Neural progenitor cell (in vitro differentiated cells): ENCODE measurements at regions not wholly inside any gene's neighbourhood (a gene's known extent, or its start where the extent isn't known, plus 50 kb on each side); places are given as distances from the start of the nearest gene placed in this dataset.

ENCODE experiments used
- DNase-seq: peaks from one replicate; pipeline ENCODE4 v3.0.0-alpha.2; 2016; ENCODE audit warnings: low spot score
- H2AFZ ChIP-seq: fragments of 200-600 bp; sonication (generic); replicated peaks from 2 replicates; pipeline ENCODE4 v1.6.1; 2016; ENCODE audit warnings: antibody characterized with exemption
- H3F3A ChIP-seq: fragments of 200-600 bp; sonication (generic); 2 replicates; pipeline ENCODE4 v1.6.1; 2016; ENCODE audit warnings: antibody characterized with exemption, low read depth
- H3K27ac ChIP-seq: fragments of 200-600 bp; sonication (generic); 2 replicates; pipeline ENCODE4 v1.5.1; 2016; ENCODE audit warnings: mild to moderate bottlenecking
- H3K27me3 ChIP-seq: fragments of 200-600 bp; sonication (generic); 2 replicates; pipeline ENCODE4 v1.6.1; 2016; ENCODE audit warnings: mild to moderate bottlenecking, moderate library complexity
- H3K36me3 ChIP-seq: fragments of 200-600 bp; sonication (generic); 2 replicates; pipeline ENCODE4 v1.5.1; 2016
- H3K4me1 ChIP-seq: fragments of 200-600 bp; sonication (generic); 2 replicates; pipeline ENCODE4 v1.6.1; 2016; ENCODE audit warnings: mixed run types
- H3K4me2 ChIP-seq: fragments of 200-600 bp; sonication (generic); 2 replicates; pipeline ENCODE4 v1.6.1; 2016
- H3K4me3 ChIP-seq: fragments of 200-600 bp; sonication (generic); 2 replicates; pipeline ENCODE4 v1.5.1; 2016
- H3K79me2 ChIP-seq: fragments of 200-600 bp; sonication (generic); 2 replicates; pipeline ENCODE4 v1.6.1; 2016; ENCODE audit warnings: low read depth
- H3K9ac ChIP-seq: fragments of 200-600 bp; sonication (generic); 2 replicates; pipeline ENCODE4 v1.6.1; 2016
- H3K9me3 ChIP-seq: fragments of 200-600 bp; sonication (generic); 2 replicates; pipeline ENCODE4 v1.5.1; 2016; ENCODE audit warnings: low read depth
- H4K20me1 ChIP-seq: fragments of 200-600 bp; sonication (generic); 2 replicates; pipeline ENCODE4 v1.6.1; 2016; ENCODE audit warnings: low read depth
- H3K27ac Mint-ChIP-seq: 3 replicates; pipeline ENCODE4 v1.8.0; 2021; ENCODE audit warnings: mixed read lengths
- H3K27me3 Mint-ChIP-seq: 2 replicates; pipeline ENCODE4 v1.8.0; 2022; ENCODE audit warnings: low read depth, mild to moderate bottlenecking, inconsistent platforms, moderate library complexity, mixed read lengths; ENCODE audit not compliant: insufficient read depth
- H3K36me3 Mint-ChIP-seq: 3 replicates; pipeline ENCODE4 v1.8.0; 2021; ENCODE audit warnings: mixed read lengths
- H3K4me1 Mint-ChIP-seq: 3 replicates; pipeline ENCODE4 v1.8.0; 2021; ENCODE audit warnings: mixed read lengths
- H3K4me3 Mint-ChIP-seq: 3 replicates; pipeline ENCODE4 v1.8.0; 2021; ENCODE audit warnings: mild to moderate bottlenecking, moderate library complexity, mixed read lengths
- H3K9me3 Mint-ChIP-seq: 3 replicates; pipeline ENCODE4 v1.8.0; 2020; ENCODE audit warnings: mixed read lengths
- EZH2 ChIP-seq: fragments of 200-600 bp; sonication (generic); IDR thresholded peaks from 2 replicates; pipeline ENCODE4 v1.6.1; 2017; ENCODE audit warnings: antibody characterized with exemption, mild to moderate bottlenecking, moderate library complexity
- EZH2phosphoT487 ChIP-seq: fragments of 200-600 bp; sonication (generic); IDR thresholded peaks from 2 replicates; pipeline ENCODE4 v1.6.1; 2017; ENCODE audit warnings: antibody characterized with exemption
- TF ChIP-seq, protein P1 (sequence below): fragments of 200-600 bp; sonication (generic); IDR thresholded peaks from 2 replicates; pipeline ENCODE4 v1.5.1; 2017; ENCODE audit warnings: antibody characterized with exemption, mild to moderate bottlenecking

DNA sequence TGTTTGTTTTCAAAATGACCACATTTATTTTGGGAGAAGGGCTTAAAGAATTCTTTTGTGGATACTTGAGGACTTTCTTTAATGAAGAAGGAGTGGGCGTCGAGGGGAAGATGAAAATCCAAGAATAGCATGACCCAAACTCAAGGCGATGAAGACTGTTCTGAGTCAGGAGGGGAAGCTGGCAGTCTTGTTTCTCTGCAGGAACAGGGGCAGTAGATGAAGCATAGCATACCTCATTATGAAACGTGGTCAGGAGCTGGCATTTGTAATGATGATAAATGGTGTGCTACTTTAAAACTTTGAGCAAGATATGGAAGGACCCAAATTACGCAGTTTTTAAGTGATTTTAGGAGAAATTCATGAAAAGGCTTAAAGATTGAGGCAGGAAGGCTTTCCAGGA lies 549.0 kb downstream of the IGSF11 start:
- Histone ChIP-seq H3K4me2 (no peak overlapping the region), H3F3A (no peaks in the 10 kb centered on the region)
- TF ChIP-seq, protein P1, sequence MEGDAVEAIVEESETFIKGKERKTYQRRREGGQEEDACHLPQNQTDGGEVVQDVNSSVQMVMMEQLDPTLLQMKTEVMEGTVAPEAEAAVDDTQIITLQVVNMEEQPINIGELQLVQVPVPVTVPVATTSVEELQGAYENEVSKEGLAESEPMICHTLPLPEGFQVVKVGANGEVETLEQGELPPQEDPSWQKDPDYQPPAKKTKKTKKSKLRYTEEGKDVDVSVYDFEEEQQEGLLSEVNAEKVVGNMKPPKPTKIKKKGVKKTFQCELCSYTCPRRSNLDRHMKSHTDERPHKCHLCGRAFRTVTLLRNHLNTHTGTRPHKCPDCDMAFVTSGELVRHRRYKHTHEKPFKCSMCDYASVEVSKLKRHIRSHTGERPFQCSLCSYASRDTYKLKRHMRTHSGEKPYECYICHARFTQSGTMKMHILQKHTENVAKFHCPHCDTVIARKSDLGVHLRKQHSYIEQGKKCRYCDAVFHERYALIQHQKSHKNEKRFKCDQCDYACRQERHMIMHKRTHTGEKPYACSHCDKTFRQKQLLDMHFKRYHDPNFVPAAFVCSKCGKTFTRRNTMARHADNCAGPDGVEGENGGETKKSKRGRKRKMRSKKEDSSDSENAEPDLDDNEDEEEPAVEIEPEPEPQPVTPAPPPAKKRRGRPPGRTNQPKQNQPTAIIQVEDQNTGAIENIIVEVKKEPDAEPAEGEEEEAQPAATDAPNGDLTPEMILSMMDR = no peak
- TF ChIP-seq EZH2 (no peak), EZH2phosphoT487 (no peak)

DNA sequence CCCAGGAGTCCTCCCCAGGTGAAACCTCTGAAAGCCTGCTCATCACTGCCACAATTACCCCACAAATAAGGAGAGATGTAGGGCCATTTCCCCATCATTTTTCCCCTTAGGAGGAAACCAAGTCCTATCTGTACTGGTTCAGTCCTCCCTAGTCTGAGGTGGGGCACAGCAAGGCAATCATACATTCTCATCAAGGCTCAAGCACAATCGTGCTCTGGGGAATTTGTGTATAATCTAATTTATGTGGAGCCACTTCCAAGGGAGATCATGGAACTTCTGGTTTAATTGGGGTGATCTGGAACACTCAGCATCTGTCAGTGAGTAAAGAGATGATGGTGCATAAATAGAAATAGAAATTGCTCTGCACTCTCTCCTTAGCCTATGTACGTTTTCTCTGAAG lies 546.9 kb downstream of the IGSF11 start:
- no peaks in the 10 kb centered on the region for H3K36me3 Mint-ChIP-seq
- no peaks in the 10 kb centered on the region for H3F3A ChIP-seq
- H4K20me1 ChIP-seq = no peaks in the 10 kb centered on the region
- no peaks in the 10 kb centered on the region for H3K79me2 ChIP-seq
- no peaks in the 10 kb centered on the region for H3K9me3 ChIP-seq
- no peak overlapping the region for H3K27ac ChIP-seq
- no peak overlapping the region for H3K27ac Mint-ChIP-seq
- no peaks in the 10 kb centered on the region for H3K27me3 ChIP-seq
- no peak overlapping the region for H3K9ac ChIP-seq
- no peaks in the 10 kb centered on the region for H3K36me3 ChIP-seq
- peaks cover 2% of the 10 kb centered on the region for H3K27me3 Mint-ChIP-seq
- TF ChIP-seq EZH2 (no peak), EZH2phosphoT487 (no peak)
- TF ChIP-seq, protein P1 = no peak
- no peak overlapping the region for H2AFZ ChIP-seq
- H3K9me3 Mint-ChIP-seq = no peaks in the 10 kb centered on the region
- H3K4me3 ChIP-seq = no peak overlapping the region
- H3K4me1 ChIP-seq = no peaks in the 10 kb centered on the region
- H3K4me3 Mint-ChIP-seq = no peak overlapping the region
- H3K4me1 Mint-ChIP-seq = peaks cover 10% of the 10 kb centered on the region
- no peak overlapping the region for H3K4me2 ChIP-seq
- no peak for DNase-seq

More for the DNA sequence above, 549.0 kb downstream of the IGSF11 start:
- Histone ChIP-seq H3K9ac (no peak overlapping the region), H3K79me2 (no peaks in the 10 kb centered on the region), H3K4me3 (no peak overlapping the region), H3K4me1 (peaks cover 3% of the 10 kb centered on the region), H2AFZ (no peak overlapping the region), H3K36me3 (no peaks in the 10 kb centered on the region), H3K27me3 (no peaks in the 10 kb centered on the region), H4K20me1 (no peaks in the 10 kb centered on the region), H3K9me3 (no peaks in the 10 kb centered on the region), H3K27ac (no peak overlapping the region)
- Mint-ChIP-seq H3K9me3 (no peaks in the 10 kb centered on the region), H3K36me3 (no peaks in the 10 kb centered on the region), H3K27me3 (peaks cover 2% of the 10 kb centered on the region), H3K4me1 (peaks cover 10% of the 10 kb centered on the region), H3K27ac (no peak overlapping the region), H3K4me3 (no peak overlapping the region)
- DNase-seq = no peak

DNA sequence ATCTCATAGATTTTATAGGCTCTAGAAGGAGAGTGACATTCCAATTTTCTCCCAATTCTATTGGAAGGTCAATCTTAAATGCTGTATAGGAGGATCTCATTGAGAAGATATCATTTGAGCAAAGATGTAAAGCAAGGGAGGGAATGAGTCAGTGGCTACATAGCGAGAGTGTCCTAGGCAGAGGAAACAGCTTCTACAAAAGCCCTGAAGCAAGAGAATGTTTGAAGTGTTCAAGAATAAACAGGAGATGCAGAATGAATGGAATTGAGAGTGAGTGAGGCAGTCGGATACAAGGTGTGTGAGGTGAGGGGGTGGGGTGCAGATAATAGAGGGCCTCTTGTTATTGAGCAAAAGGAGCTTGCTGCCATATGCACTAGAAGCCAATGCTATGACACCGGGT lies 545.9 kb downstream of the IGSF11 start:
- Histone ChIP-seq H3K79me2 (no peaks in the 10 kb centered on the region), H2AFZ (no peak overlapping the region)
- H3K9me3 Mint-ChIP-seq = no peaks in the 10 kb centered on the region

More for the DNA sequence above, 545.9 kb downstream of the IGSF11 start:
- Histone ChIP-seq H3K4me2 (no peak overlapping the region), H4K20me1 (no peaks in the 10 kb centered on the region), H3K27ac (no peak overlapping the region), H3K4me1 (no peaks in the 10 kb centered on the region), H3F3A (no peaks in the 10 kb centered on the region), H3K27me3 (no peaks in the 10 kb centered on the region), H3K9ac (no peak overlapping the region), H3K36me3 (no peaks in the 10 kb centered on the region), H3K4me3 (no peak overlapping the region), H3K9me3 (no peaks in the 10 kb centered on the region)
- Mint-ChIP-seq H3K36me3 (no peaks in the 10 kb centered on the region), H3K27ac (no peak overlapping the region), H3K4me3 (no peak overlapping the region), H3K27me3 (peaks cover 2% of the 10 kb centered on the region), H3K4me1 (peaks cover 10% of the 10 kb centered on the region)
- DNase-seq = no peak
- no peak for TF ChIP-seq EZH2phosphoT487
- TF ChIP-seq, protein P1 = no peak
